OCI-LY7 (cell line): ENCODE measurements at regions not wholly inside any gene's neighbourhood (a gene's known extent, or its start where the extent isn't known, plus 50 kb on each side); places are given as distances from the start of the nearest gene placed in this dataset.

Source experiments
- EZH2phosphoT487 ChIP-seq: fragments of 200-600 bp; sonication (generic); IDR thresholded peaks from 2 replicates; pipeline ENCODE4 v1.6.1; 2018; ENCODE audit warnings: low read depth, borderline replicate concordance, mild to moderate bottlenecking, mixed run types, antibody characterized with exemption, low read length, moderate library complexity, mixed read lengths
- TF ChIP-seq, protein P1 (sequence below): fragments of 200-600 bp; sonication (generic); conservative IDR thresholded peaks from 2 replicates; pipeline ENCODE4 v1.5.1; 2014; ENCODE audit warnings: mild to moderate bottlenecking, antibody characterized with exemption, low read length, moderate library complexity, mixed read lengths

DNA sequence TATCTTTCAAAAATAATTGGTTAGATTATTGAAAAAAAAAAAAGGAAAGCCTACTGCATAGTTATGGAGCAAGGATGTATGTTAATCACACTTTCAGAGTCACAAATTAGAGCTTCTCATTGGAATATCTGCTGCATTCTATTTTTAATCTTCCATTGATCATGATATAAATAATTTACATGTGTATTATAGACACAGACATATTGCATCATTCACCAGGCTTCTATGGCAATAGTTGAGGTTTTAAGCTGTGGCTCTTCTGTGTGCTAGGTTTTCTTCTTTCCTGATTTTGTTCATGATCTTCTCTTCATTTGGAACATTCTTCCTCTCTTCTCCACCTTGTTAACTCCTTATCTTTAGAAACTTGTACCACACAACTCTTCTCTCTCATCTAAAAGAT is 123.2 kb upstream of the HMCN1 start:
- TF ChIP-seq, protein P1, sequence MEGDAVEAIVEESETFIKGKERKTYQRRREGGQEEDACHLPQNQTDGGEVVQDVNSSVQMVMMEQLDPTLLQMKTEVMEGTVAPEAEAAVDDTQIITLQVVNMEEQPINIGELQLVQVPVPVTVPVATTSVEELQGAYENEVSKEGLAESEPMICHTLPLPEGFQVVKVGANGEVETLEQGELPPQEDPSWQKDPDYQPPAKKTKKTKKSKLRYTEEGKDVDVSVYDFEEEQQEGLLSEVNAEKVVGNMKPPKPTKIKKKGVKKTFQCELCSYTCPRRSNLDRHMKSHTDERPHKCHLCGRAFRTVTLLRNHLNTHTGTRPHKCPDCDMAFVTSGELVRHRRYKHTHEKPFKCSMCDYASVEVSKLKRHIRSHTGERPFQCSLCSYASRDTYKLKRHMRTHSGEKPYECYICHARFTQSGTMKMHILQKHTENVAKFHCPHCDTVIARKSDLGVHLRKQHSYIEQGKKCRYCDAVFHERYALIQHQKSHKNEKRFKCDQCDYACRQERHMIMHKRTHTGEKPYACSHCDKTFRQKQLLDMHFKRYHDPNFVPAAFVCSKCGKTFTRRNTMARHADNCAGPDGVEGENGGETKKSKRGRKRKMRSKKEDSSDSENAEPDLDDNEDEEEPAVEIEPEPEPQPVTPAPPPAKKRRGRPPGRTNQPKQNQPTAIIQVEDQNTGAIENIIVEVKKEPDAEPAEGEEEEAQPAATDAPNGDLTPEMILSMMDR = no peak
- TF ChIP-seq EZH2phosphoT487 = no peak
